ENCODE measurements at regions not wholly inside any gene's neighbourhood (a gene's known extent, or its start where the extent isn't known, plus 50 kb on each side); places are given as distances from the start of the nearest gene placed in this dataset.

GRCh38 chr4:119688446-119688845 is 59.8 kb upstream of the PDE5A start:
- TF ChIP-seq, protein P1, sequence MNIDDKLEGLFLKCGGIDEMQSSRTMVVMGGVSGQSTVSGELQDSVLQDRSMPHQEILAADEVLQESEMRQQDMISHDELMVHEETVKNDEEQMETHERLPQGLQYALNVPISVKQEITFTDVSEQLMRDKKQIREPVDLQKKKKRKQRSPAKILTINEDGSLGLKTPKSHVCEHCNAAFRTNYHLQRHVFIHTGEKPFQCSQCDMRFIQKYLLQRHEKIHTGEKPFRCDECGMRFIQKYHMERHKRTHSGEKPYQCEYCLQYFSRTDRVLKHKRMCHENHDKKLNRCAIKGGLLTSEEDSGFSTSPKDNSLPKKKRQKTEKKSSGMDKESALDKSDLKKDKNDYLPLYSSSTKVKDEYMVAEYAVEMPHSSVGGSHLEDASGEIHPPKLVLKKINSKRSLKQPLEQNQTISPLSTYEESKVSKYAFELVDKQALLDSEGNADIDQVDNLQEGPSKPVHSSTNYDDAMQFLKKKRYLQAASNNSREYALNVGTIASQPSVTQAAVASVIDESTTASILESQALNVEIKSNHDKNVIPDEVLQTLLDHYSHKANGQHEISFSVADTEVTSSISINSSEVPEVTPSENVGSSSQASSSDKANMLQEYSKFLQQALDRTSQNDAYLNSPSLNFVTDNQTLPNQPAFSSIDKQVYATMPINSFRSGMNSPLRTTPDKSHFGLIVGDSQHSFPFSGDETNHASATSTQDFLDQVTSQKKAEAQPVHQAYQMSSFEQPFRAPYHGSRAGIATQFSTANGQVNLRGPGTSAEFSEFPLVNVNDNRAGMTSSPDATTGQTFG (tag by site-specific recombination; IDR thresholded peaks at IDR 0.05; ENCODE audit: borderline replicate concordance), result no peak
- TF ChIP-seq, protein P2, sequence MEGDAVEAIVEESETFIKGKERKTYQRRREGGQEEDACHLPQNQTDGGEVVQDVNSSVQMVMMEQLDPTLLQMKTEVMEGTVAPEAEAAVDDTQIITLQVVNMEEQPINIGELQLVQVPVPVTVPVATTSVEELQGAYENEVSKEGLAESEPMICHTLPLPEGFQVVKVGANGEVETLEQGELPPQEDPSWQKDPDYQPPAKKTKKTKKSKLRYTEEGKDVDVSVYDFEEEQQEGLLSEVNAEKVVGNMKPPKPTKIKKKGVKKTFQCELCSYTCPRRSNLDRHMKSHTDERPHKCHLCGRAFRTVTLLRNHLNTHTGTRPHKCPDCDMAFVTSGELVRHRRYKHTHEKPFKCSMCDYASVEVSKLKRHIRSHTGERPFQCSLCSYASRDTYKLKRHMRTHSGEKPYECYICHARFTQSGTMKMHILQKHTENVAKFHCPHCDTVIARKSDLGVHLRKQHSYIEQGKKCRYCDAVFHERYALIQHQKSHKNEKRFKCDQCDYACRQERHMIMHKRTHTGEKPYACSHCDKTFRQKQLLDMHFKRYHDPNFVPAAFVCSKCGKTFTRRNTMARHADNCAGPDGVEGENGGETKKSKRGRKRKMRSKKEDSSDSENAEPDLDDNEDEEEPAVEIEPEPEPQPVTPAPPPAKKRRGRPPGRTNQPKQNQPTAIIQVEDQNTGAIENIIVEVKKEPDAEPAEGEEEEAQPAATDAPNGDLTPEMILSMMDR (tag by site-specific recombination; IDR thresholded peaks at IDR 0.05), result no peak
- TF ChIP-seq ZFP69B (tag by site-specific recombination; IDR thresholded peaks at IDR 0.05) (no peak), ZBTB10 (tag by site-specific recombination; IDR thresholded peaks at IDR 0.05) (no peak), YY1 (tag by site-specific recombination; IDR thresholded peaks at IDR 0.05) (no peak), ZNF274 (IDR thresholded peaks at IDR 0.05; ENCODE audit: low read length) (no peak), ZNF274 (tag by site-specific recombination; IDR thresholded peaks at IDR 0.05; ENCODE audit: borderline replicate concordance) (no peak)

Measured in HEK293 (cell line).